Activated T-cell treated with anti-CD3 and anti-CD28 coated beads, Interleukin-2, amount 50 U/mL, for 1 hour (primary cell): ENCODE measurements at regions not wholly inside any gene's neighbourhood (a gene's known extent, or its start where the extent isn't known, plus 50 kb on each side); places are given as distances from the start of the nearest gene placed in this dataset.

Experiments used
- DNase-seq: peaks from one replicate; pipeline ENCODE4 v3.0.0-alpha.2; 2020

GRCh38 chr3:124201786-124202185 is 209.9 kb upstream of the ROPN1 start:
- DNase-seq: no peak

GRCh38 chr3:124202754-124203153 is 210.8 kb upstream of the ROPN1 start:
- DNase-seq: no peak

GRCh38 chr3:124203292-124203691 is 211.4 kb upstream of the ROPN1 start:
- no peak for DNase-seq

GRCh38 chr3:124206225-124207055 is 214.5 kb upstream of the ROPN1 start:
- DNase-seq: no peak

- no peak for DNase-seq
Measured at GRCh38 chr3:124207077-124207476, 215.2 kb upstream of the ROPN1 start.

GRCh38 chr3:124207873-124208485 is 216.1 kb upstream of the ROPN1 start:
- DNase-seq: no peak

- no peak for DNase-seq
Measured at GRCh38 chr3:124209426-124209825, 217.5 kb upstream of the ROPN1 start.

- DNase-seq: no peak
Measured at GRCh38 chr3:124210899-124211298, 219.0 kb upstream of the ROPN1 start.

- DNase-seq: no peak
Measured at GRCh38 chr3:124213641-124214040, 221.7 kb upstream of the ROPN1 start.

- no peak for DNase-seq
Measured at GRCh38 chr3:124217542-124217941, 225.6 kb upstream of the ROPN1 start.

GRCh38 chr3:124221422-124221821 is 229.5 kb upstream of the ROPN1 start:
- DNase-seq: no peak

- no peak for DNase-seq
Measured at GRCh38 chr3:124223853-124224252, 231.9 kb upstream of the ROPN1 start.

- no peak for DNase-seq
Measured at GRCh38 chr3:124227150-124227630, 235.3 kb upstream of the ROPN1 start.

GRCh38 chr3:124229420-124229819 is 237.5 kb upstream of the ROPN1 start:
- DNase-seq: no peak

GRCh38 chr3:124229836-124230235 is 237.9 kb upstream of the ROPN1 start:
- no peak for DNase-seq

GRCh38 chr3:124230432-124230831 is 238.5 kb upstream of the ROPN1 start:
- no peak for DNase-seq

- DNase-seq: no peak
Measured at GRCh38 chr3:124230998-124231397, 239.1 kb upstream of the ROPN1 start.

- no peak for DNase-seq
Measured at GRCh38 chr3:124234852-124235252, 242.9 kb upstream of the ROPN1 start.

GRCh38 chr3:124235446-124235845 is 243.5 kb upstream of the ROPN1 start:
- no peak for DNase-seq

GRCh38 chr3:124243177-124243859 is 251.4 kb upstream of the ROPN1 start:
- DNase-seq: no peak

- DNase-seq: no peak
Measured at GRCh38 chr3:124246376-124246775, 254.5 kb upstream of the ROPN1 start.

GRCh38 chr3:124246949-124247348 is 255.0 kb upstream of the ROPN1 start:
- no peak for DNase-seq

- no peak for DNase-seq
Measured at GRCh38 chr3:124248471-124249028, 256.6 kb upstream of the ROPN1 start.

GRCh38 chr3:124249038-124249437 is 257.1 kb upstream of the ROPN1 start:
- DNase-seq: no peak
